H1 (cell line): ENCODE measurements at regions not wholly inside any gene's neighbourhood (a gene's known extent, or its start where the extent isn't known, plus 50 kb on each side); places are given as distances from the start of the nearest gene placed in this dataset.

Experiments used
- CTCF ChIA-PET: fragments of 300-600 bp; sonication (Branson Sonifier 250); formaldehyde crosslinking; loops from one replicate; lab custom pipeline; 2021; ENCODE audit not compliant: partially characterized antibody; lab: Charles Lee
- POLR2A ChIA-PET: fragments of 300-600 bp; sonication (Branson Sonifier 250); formaldehyde crosslinking; loops from one replicate; lab custom pipeline; 2021; ENCODE audit warnings: inconsistent platforms; ENCODE audit not compliant: partially characterized antibody; lab: Charles Lee
- DNase-seq, 2 experiments: peaks; one replicate each; pipeline versions ENCODE4 v3.0.0 to v3.0.0-alpha.2; 2010 to 2022; ENCODE audit warnings: low spot score in 2 of 2, low read depth in 1 of 2, mixed read lengths in 1 of 2
- FAIRE-seq: peaks from 2 replicates; lab custom pipeline; 2011; peaks lifted over from hg19 to GRCh38; lab: Jason Lieb, UNC
- H2AFZ ChIP-seq: 2 replicates; pipeline ENCODE4 v1.8.1; 2012; ENCODE audit warnings: low read length, inconsistent platforms
- H2AK5ac ChIP-seq: 2 replicates; pipeline ENCODE4 v1.6.1; 2013; ENCODE audit warnings: low read depth, low read length
- H2BK120ac ChIP-seq: replicated peaks from 2 replicates; pipeline ENCODE3; 2013; ENCODE audit warnings: low read depth, low read length, inconsistent platforms
- H2BK12ac ChIP-seq: 2 replicates; pipeline ENCODE4 v1.6.1; 2013; ENCODE audit warnings: low read depth, low read length
- H2BK15ac ChIP-seq: 2 replicates; pipeline ENCODE4 v1.6.1; 2013; ENCODE audit warnings: low read length
- H2BK20ac ChIP-seq: 2 replicates; pipeline ENCODE4 v1.6.1; 2013; ENCODE audit warnings: low read length
- H2BK5ac ChIP-seq: 2 replicates; pipeline ENCODE4 v1.6.1; 2013; ENCODE audit warnings: low read depth, low read length
- H3K14ac ChIP-seq: 2 replicates; pipeline ENCODE4 v1.6.1; 2013; ENCODE audit warnings: inconsistent platforms; ENCODE audit not compliant: insufficient read length
- H3K18ac ChIP-seq: 2 replicates; pipeline ENCODE4 v1.6.1; 2013; ENCODE audit warnings: low read length; ENCODE audit errors: extremely low read depth
- H3K23ac ChIP-seq: 2 replicates; pipeline ENCODE4 v1.6.1; 2013; ENCODE audit warnings: inconsistent platforms; ENCODE audit not compliant: insufficient read length
- H3K23me2 ChIP-seq: 2 replicates; pipeline ENCODE4 v1.6.1; 2013; ENCODE audit warnings: low read depth, low read length
- H3K27ac ChIP-seq: 2 replicates; pipeline ENCODE4 v1.6.1; 2011; ENCODE audit warnings: low read depth, low read length, inconsistent platforms
- H3K27me3 ChIP-seq, 4 experiments: replicated peaks in 1 of 4; 1 replicate in 1 of 4; 2 replicates in 3 of 4; pipeline versions ENCODE4 v1.6.1 to v1.8.1; 2011 to 2013; ENCODE audit warnings: low read length in 3 of 4, mild to moderate bottlenecking in 3 of 4, inconsistent platforms in 2 of 4, mixed read lengths in 2 of 4, moderate library complexity in 1 of 4; ENCODE audit not compliant: control insufficient read depth in 3 of 4, insufficient read depth in 3 of 4; ENCODE audit errors: extremely low read depth in 1 of 4
- H3K36me3 ChIP-seq, 4 experiments: 2 replicates each; pipeline versions ENCODE4 v1.6.1 to v1.8.1; 2011 to 2013; ENCODE audit warnings: mild to moderate bottlenecking in 4 of 4, low read length in 3 of 4, moderate library complexity in 2 of 4, control low read depth in 1 of 4, inconsistent platforms in 1 of 4; ENCODE audit not compliant: insufficient read depth in 4 of 4, control insufficient read depth in 2 of 4
- H3K4ac ChIP-seq: replicated peaks from 2 replicates; pipeline ENCODE3; 2013; ENCODE audit warnings: low read length, low read depth, mixed read lengths, inconsistent platforms; ENCODE audit not compliant: insufficient read length
- H3K4me1 ChIP-seq, 4 experiments: replicated peaks in 1 of 4; 1 replicate in 1 of 4; 2 replicates in 3 of 4; pipeline versions ENCODE4 v1.6.1 to v1.8.1; 2011 to 2013; ENCODE audit warnings: low read length in 3 of 4, inconsistent platforms in 2 of 4, mixed read lengths in 1 of 4; ENCODE audit not compliant: insufficient read depth in 4 of 4, control insufficient read depth in 3 of 4
- H3K4me2 ChIP-seq, 2 experiments: 2 replicates each; pipeline versions ENCODE4 v1.6.1 to v1.8.1; 2011 to 2013; ENCODE audit warnings: low read depth in 2 of 2, low read length in 2 of 2, control low read depth in 1 of 2, inconsistent platforms in 1 of 2, mild to moderate bottlenecking in 1 of 2; ENCODE audit not compliant: insufficient read depth in 1 of 2
- H3K4me3 ChIP-seq, 4 experiments: fragments of 200-600, 300-600 bp in 1 of 4; sonication (generic), shearing (Covaris generic), sonication (Bioruptor Twin) in 1 of 4; 2 replicates each; pipeline versions ENCODE4 v1.5.1 to v1.8.1; 2011 to 2016; ENCODE audit warnings: low read length in 4 of 4, low read depth in 3 of 4, control low read depth in 2 of 4, inconsistent platforms in 2 of 4, mild to moderate bottlenecking in 2 of 4, mixed read lengths in 1 of 4, moderate library complexity in 1 of 4; ENCODE audit not compliant: insufficient read depth in 2 of 4; ENCODE audit errors: extremely low read depth in 1 of 4
- H3K56ac ChIP-seq: replicated peaks from 2 replicates; pipeline ENCODE3; 2013; ENCODE audit warnings: low read depth, mild to moderate bottlenecking, mixed read lengths, low read length, inconsistent platforms; ENCODE audit not compliant: insufficient read length
- H3K79me1 ChIP-seq: 2 replicates; pipeline ENCODE4 v1.6.1; 2013; ENCODE audit warnings: low read depth, low read length, control low read depth
- H3K79me2 ChIP-seq, 2 experiments: 2 replicates each; pipeline versions ENCODE4 v1.6.1 to v1.8.1; 2012 to 2013; ENCODE audit warnings: low read length in 2 of 2, mild to moderate bottlenecking in 2 of 2, inconsistent platforms in 1 of 2; ENCODE audit not compliant: insufficient read depth in 2 of 2, control insufficient read depth in 1 of 2
- H3K9ac ChIP-seq, 4 experiments: replicated peaks in 1 of 4; 1 replicate in 1 of 4; 2 replicates in 3 of 4; pipeline versions ENCODE4 v1.6.1 to v1.8.1; 2011 to 2013; ENCODE audit warnings: low read depth in 3 of 4, low read length in 3 of 4, control low read depth in 2 of 4, mild to moderate bottlenecking in 2 of 4, moderate library complexity in 2 of 4, inconsistent platforms in 1 of 4; ENCODE audit errors: extremely low read depth in 1 of 4
- H3K9me3 ChIP-seq, 2 experiments: 2 replicates each; pipeline versions ENCODE4 v1.6.1 to v1.8.1; 2012 to 2013; ENCODE audit warnings: mild to moderate bottlenecking in 2 of 2, moderate library complexity in 2 of 2, control low read depth in 1 of 2, inconsistent platforms in 1 of 2, low read depth in 1 of 2, low read length in 1 of 2, mixed read lengths in 1 of 2; ENCODE audit not compliant: insufficient read depth in 2 of 2
- H4K20me1 ChIP-seq, 2 experiments: replicated peaks in 1 of 2; 2 replicates each; pipeline versions ENCODE3 to v1.8.1; 2011 to 2013; ENCODE audit warnings: inconsistent platforms in 2 of 2, low read length in 2 of 2, mild to moderate bottlenecking in 1 of 2; ENCODE audit not compliant: insufficient read depth in 2 of 2, control insufficient read depth in 1 of 2
- H4K5ac ChIP-seq: 2 replicates; pipeline ENCODE4 v1.6.1; 2013; ENCODE audit warnings: low read length, low read depth, mixed read lengths, inconsistent platforms; ENCODE audit not compliant: insufficient read length
- H4K8ac ChIP-seq: 2 replicates; pipeline ENCODE4 v1.8.0; 2013; ENCODE audit warnings: mild to moderate bottlenecking, moderate library complexity, low read length, inconsistent platforms; ENCODE audit not compliant: insufficient read depth; ENCODE audit errors: extremely low read depth
- H4K91ac ChIP-seq: replicated peaks from 2 replicates; pipeline ENCODE3; 2013; ENCODE audit warnings: low read length, mixed read lengths, inconsistent platforms; ENCODE audit not compliant: insufficient read length
- BACH1 ChIP-seq: IDR thresholded peaks from 2 replicates; pipeline ENCODE4 v1.6.1; 2012; ENCODE audit warnings: low read length, improper control_type of control experiment
- CEBPB ChIP-seq: IDR thresholded peaks from 2 replicates; pipeline ENCODE4 v1.6.1; 2012; ENCODE audit warnings: low read depth, low read length
- CHD2 ChIP-seq: IDR thresholded peaks from 2 replicates; pipeline ENCODE4 v1.6.1; 2012; ENCODE audit warnings: low read length, improper control_type of control experiment
- CTBP2 ChIP-seq: IDR thresholded peaks from 2 replicates; pipeline ENCODE4 v1.7.0; 2011; ENCODE audit warnings: borderline replicate concordance, mild to moderate bottlenecking, moderate library complexity, mixed read lengths, low read length; ENCODE audit not compliant: insufficient read depth, insufficient read length
- JUN ChIP-seq: IDR thresholded peaks from 2 replicates; pipeline ENCODE4 v1.6.1; 2011; ENCODE audit warnings: low read depth, mild to moderate bottlenecking, improper control_type of control experiment, low read length
- RFX5 ChIP-seq: IDR thresholded peaks from 2 replicates; pipeline ENCODE4 v1.6.1; 2011; ENCODE audit warnings: low read depth, low read length, improper control_type of control experiment, borderline replicate concordance
- TAF7 ChIP-seq: optimal IDR thresholded peaks from 2 replicates; pipeline ENCODE3; 2011; ENCODE audit warnings: low read depth, mild to moderate bottlenecking, inconsistent platforms, low read length, moderate library complexity, borderline replicate concordance
- WGBS, 2 experiments: shearing (Covaris generic) in 1 of 2; methylation state at CpG; one replicate each; pipeline versions ENCODE4 v1.1.6 to v1.1.7; 2013 to 2015; ENCODE audit warnings: low lambda C conversion rate in 2 of 2, mixed read lengths in 2 of 2, inconsistent platforms in 1 of 2, low coverage in 1 of 2, missing lambda C conversion rate in 1 of 2; ENCODE audit not compliant: insufficient replicate concordance in 2 of 2, insufficient coverage in 1 of 2, insufficient read length in 1 of 2; ENCODE audit errors: extremely low coverage in 1 of 2, missing lambda C conversion rate in 1 of 2; 5-methylcytosine and 5-hydroxymethylcytosine counted together

DNA sequence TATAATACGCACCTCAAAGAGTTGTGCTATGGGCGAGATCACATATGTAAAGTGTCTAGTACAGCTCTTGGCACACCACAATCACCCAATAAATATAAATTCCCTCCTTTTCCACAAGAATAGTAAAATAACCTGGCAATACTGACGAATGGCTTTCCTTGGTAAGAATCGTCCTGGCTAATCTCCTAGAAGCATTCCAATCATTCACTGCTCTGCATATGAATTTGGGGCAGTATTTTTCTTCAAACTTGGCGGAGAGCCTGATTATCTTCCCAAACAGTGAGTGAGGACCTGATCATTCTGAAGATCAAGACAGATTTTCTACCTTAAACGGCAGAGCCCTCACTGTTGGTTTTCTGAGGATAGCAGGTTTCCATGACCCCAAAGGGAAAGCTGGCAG, 96.0 kb downstream of the TMEM215 start:
- Histone ChIP-seq H2BK15ac (no peak overlapping the region), H3K23ac (no peak overlapping the region), H2BK5ac (no peak overlapping the region), H3K27me3 (no peaks in the 10 kb centered on the region), H3K23me2 (no peaks in the 10 kb centered on the region), H2BK12ac (no peak overlapping the region), H2AFZ (peak overlapping the region; percentile 63; the same call in 1 of the 2 replicates), H2BK20ac (no peak overlapping the region), H3K79me2 (no peaks in the 10 kb centered on the region), H3K9ac (no peak overlapping the region), H4K91ac (peak overlapping the region; percentile 13), H4K8ac (no peak overlapping the region), H3K4me2 (no peak overlapping the region), H3K18ac (no peak overlapping the region), H2AK5ac (no peak overlapping the region), H3K9me3 (no peaks in the 10 kb centered on the region), H3K36me3 (no peaks in the 10 kb centered on the region), H3K27ac (no peak overlapping the region), H3K4me3 (no peak overlapping the region), H3K56ac (no peak overlapping the region), H3K4ac (no peak overlapping the region), H4K20me1 (no peaks in the 10 kb centered on the region), H3K14ac (no peak overlapping the region), H3K79me1 (no peaks in the 10 kb centered on the region), H2BK120ac (no peak overlapping the region), H4K5ac (no peak overlapping the region), H3K4me1 (peaks cover 0 to 4% (median 2%) of the 10 kb centered on the region in 4 experiments; a peak in 2 of 7 replicates)
- ChIA-PET POLR2A (interaction anchor here (0.6 to 0.7 kb wide), 2 partner anchors 22 to 534 kb away, joined by 3 read pairs; no protein-coding TSS in a partner anchor), CTCF (interaction anchor here (0.6 to 1.4 kb wide), 2 partner anchors 86 to 298 kb away, joined by 5 read pairs; no protein-coding TSS in a partner anchor)
- TF ChIP-seq JUN (no peak), CTBP2 (no peak), TAF7 (no peak), CEBPB (no peak), RFX5 (no peak), CHD2 (no peak), BACH1 (no peak)
- no peak for DNase-seq
- 59% methylated on average over 6 of the region's 6 CpGs; no CpG with 5 or more reads in 1 of the 2 experiments for WGBS, 2 experiments
- no peak for FAIRE-seq
